ENCODE measurements at regions not wholly inside any gene's neighbourhood (a gene's known extent, or its start where the extent isn't known, plus 50 kb on each side); places are given as distances from the start of the nearest gene placed in this dataset.
"Not testable (repeated sequence)": the region's sequence is repeated elsewhere in the genome, so short reads cannot be mapped to it uniquely, and the experiment has no call there.

DNA sequence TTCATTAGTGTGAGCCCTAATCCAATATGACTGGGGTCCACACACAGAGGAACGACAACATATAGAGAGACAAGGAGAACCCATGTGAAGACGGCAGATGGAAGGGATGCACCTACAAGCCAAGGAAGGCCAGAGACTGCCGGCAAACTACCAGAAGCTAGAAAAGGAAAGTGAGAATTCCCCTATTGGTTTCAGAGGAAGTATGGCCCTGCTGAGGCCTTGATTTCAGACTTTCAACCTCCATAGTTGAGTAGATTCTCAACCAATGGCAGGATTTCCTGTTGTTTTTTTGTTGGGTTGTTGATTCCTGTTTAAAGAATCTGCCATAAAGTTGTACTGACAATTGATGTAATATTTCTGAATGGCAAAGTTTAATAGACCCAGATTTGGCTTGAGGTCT, 241.5 kb downstream of the SATB2 start:
- no peak for DNase-seq (ENCODE audit: low read depth)

- no peak for DNase-seq (ENCODE audit: low read depth)
These were observed 250.7 kb downstream of the SATB2 start for GRCh38 chr2:199207011-199207410.

DNA sequence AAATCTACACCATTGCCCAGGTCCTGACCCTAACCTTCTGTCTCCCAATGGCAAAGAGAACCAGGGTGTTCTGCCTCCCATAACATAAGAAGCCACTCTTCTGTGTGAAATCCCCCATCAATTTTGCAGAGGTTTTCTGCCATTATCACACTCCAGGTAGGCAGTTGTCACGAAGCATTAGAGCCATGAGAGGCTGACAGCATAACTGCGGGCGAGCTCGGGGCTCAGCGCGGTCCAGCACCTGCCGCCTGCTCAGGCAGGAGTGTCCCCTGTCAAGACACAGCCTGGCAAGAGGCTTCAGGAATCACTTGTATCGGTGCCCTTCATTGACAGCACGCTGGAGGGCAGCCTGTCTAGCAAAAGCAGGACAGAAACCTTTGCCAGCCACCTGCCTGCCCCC, 251.2 kb downstream of the SATB2 start:
- DNase-seq (ENCODE audit: low read depth): no peak

DNA sequence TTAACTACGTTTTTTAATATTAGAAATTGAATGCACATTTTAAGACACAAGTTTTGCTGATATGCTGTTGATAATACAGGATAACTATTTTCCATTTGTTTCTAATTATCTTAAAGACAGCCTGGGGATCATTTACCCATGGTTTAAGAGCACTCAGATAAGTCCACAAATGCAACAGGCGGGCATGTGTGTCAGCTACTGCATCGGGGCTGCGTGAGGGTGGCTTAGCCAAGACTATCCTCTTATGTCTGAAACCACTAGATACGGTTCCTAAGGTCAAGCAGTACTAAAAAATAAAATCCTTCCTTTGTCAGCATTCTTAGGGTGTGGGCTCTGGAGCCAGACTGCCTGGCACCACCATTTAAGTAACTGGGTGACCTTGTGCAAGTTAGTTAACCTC, 254.8 kb downstream of the SATB2 start:
- DNase-seq (ENCODE audit: low read depth): no peak

DNA sequence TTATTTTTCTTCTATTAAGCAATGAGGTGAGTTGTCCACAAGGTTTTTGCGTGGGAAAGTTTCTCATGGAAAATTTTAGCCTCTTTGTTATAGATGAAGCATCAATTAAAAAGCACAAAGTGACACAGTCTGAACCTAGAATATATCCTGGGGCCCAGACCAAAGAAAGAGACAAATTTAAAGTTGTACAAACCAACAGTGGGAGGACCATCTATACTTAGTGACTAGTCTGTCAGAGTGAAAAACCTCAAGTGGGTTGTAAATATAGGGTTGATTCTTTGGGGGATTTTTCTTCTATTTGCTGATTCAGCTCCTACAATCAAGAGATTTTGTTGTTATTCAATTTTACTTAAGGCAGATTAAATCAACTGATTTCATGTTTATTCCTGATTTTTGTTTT, 256.2 kb downstream of the SATB2 start:
- no peak for DNase-seq (ENCODE audit: low read depth)

GRCh38 chr2:199199797-199200196, 257.9 kb downstream of the SATB2 start:
- DNase-seq (ENCODE audit: low read depth): no peak

DNA sequence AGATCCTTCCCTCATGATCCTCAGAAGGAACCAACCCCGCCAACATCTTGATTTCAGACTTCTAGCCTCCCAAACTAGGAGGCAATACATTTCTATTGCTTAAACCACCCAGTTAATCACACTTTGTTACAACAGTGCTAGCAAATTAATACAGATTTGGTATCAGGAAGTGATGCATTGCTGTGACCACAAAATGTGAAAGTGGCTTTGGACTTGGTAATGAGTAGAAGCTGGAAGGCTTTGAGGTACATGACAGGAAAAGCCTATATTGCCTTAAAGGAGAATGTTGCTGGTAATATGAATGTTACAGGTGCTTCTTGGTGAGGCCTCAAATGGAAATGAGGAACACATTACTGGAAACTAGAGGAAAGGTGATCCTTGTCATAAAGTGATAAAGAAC, 260.3 kb downstream of the SATB2 start:
- DNase-seq (ENCODE audit: low read depth): no peak

GRCh38 chr2:199196686-199197085, 261.1 kb downstream of the SATB2 start:
- DNase-seq (ENCODE audit: low read depth): no peak

DNA sequence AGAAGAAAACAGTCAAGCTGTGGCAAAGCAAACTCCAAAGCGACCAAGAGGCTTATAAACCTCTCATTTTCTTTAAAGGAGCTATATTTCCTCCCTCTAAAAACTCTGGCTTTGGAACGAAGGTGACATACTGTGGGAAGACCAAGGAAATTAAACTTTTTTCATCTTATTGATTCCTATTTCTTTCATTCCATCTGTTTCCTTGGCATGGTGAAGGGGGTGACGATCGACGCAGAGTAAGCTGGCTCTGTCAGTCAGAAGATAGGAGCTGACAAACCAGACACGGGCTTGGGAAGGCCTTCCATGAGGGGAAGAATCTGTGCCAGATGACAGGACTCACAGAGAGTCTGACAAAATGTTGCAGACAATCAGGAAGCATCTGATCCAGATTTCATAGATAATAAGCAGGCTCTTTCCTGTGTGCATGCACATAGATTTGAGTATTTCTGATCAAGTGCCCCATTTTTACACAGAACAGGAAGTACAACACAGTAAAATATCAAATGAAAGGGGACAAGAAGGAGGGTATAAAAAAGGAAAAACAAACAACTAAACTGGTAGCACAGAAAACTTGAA, 261.7 kb downstream of the SATB2 start:
- DNase-seq (ENCODE audit: low read depth): no peak

DNA sequence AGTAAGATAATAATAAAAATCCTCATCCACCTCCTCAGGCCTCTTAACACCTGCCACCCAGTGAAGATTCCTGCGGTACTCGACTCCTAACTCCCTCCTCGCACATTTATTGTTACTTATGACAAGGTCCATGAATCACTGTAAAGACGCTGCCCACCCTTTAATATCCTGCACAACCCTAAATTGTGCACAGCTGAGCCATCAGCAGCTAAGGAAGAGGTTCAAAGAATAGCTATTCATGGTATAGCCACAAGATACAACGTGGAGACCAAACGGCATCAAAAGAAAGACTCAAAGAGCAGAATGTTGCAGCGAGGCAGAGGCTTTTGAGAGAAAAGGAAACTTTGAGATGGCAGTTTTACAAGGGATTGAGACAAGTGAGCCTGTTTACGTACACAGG, 266.3 kb downstream of the SATB2 start:
- DNase-seq (ENCODE audit: low read depth): no peak

DNA sequence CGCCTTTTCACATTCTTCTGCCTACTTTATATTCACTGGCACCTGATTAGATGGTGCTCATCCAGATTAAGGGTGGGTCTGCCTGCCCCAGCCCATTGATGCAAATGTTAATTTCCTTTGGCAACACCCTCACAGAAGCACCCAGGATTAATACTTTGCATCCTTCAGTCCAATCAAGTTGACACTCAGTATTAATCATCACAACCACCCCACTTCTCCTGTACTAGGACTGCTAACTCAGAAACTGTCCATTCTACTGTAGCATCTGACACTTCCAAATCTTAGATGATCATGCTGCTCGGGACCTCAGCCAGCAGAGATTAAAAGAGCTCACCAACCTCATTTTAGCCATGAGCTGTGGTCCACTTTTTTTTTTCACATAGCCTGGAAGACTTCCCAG, 268.5 kb downstream of the SATB2 start:
- DNase-seq (ENCODE audit: low read depth): no peak

GRCh38 chr2:199186301-199186751, 271.4 kb downstream of the SATB2 start:
- no peak for DNase-seq (ENCODE audit: low read depth)

- not testable (repeated sequence) for DNase-seq (ENCODE audit: low read depth)
These were observed 272.6 kb downstream of the SATB2 start for GRCh38 chr2:199185174-199185573.

- no peak for DNase-seq (ENCODE audit: low read depth)
These were observed 293.9 kb downstream of the SATB2 start for GRCh38 chr2:199163613-199164458.

- no peak for DNase-seq (ENCODE audit: low read depth)
These were observed 296.9 kb downstream of the SATB2 start for GRCh38 chr2:199160677-199161465.

GRCh38 chr2:199160081-199160480, 297.7 kb downstream of the SATB2 start:
- no peak for DNase-seq (ENCODE audit: low read depth)

GRCh38 chr2:199148076-199148845, 309.5 kb downstream of the SATB2 start:
- no peak for DNase-seq (ENCODE audit: low read depth)

DNA sequence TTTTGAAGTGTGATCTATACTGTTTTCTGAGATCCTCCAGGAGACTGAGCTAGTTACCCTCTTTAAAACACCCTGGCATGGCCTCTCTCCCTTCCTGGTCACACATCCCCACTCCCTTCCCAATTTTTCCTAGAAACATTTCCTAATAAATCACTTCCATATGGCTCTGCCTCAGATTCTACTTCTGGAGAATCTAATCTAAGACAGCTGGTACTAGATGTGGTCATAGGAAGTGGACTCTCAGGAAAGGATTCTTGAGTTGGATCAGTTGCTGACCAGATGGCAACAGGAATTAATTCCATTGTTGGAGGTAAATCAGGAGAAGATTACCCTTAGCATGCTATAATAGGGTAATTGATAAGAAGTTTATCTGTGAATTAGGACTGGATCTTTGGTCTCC, 310.5 kb downstream of the SATB2 start:
- DNase-seq (ENCODE audit: low read depth): no peak

DNA sequence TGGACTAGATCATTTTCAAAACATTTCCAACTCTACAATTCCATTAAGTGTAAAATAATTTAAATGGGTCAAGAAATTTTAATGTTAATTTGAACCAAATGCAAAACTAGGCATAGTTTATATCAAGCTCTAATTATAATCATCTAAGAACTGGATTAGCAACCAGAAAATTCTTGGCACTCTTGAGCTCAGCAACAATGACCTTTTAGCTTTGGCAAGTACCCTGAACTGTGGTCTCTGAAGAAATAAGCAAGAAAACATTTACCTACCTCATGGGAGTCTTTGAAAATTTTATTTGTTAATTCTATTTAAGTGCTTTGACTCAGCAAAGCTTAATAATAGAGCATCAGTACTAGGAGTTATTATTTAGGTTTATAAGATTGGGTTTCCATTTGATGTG, 313.2 kb downstream of the SATB2 start:
- DNase-seq (ENCODE audit: low read depth): no peak

DNA sequence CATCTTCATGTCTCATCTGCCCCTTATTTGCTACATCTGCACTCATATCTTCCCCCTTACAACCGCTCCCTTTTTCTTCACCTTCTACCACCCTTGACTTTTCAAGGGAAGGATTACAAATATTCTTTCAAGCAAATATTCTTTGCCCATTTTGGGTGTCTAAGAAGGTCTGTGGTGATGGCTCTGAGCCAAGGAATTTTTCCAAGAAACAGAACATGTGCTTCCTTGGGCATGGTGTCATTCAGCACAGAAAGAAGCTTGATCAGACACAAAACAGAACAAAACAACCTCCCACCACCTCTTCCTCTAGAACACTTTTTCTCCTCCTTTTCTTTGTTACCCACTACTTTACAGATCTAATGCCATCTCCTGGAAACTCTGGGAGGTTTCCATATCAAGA, 313.7 kb downstream of the SATB2 start:
- DNase-seq (ENCODE audit: low read depth): no peak

- DNase-seq (ENCODE audit: low read depth): no peak
These were observed 321.1 kb downstream of the SATB2 start for GRCh38 chr2:199136681-199137080.

DNA sequence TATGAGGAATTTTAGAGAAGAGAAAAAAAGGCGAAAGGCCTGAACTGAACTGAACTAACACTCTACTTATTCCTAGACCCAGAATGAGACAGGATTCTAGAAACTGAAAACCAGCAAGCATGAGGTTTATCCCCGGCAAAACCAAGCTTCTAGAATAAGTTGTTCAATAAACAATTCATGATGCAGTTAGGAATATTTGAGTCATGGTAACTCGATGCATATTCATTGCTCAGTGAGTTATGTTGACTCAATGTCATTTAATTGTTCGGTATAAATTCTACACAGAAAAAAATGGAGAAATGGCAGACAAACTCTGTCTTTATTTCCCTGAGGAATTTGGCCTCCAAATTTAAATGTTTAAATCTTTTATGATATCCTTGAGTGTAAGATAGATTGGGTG, 321.5 kb downstream of the SATB2 start:
- no peak for DNase-seq (ENCODE audit: low read depth)

Measured in activated T-cell treated with anti-CD3 and anti-CD28 coated beads for 24 hours (primary cell).